Astrocyte of the cerebellum (primary cell): ENCODE measurements at regions not wholly inside any gene's neighbourhood (a gene's known extent, or its start where the extent isn't known, plus 50 kb on each side); places are given as distances from the start of the nearest gene placed in this dataset.

Experiments
- DNase-seq: peaks from one replicate; pipeline ENCODE4 v3.0.0-alpha.2; 2011; ENCODE audit warnings: low read depth
- H3K4me3 ChIP-seq: 2 replicates; pipeline ENCODE4 v1.5.1; 2011; ENCODE audit warnings: mild to moderate bottlenecking, low read depth, low read length, moderate library complexity
- in situ Hi-C: cut with HindIII; loops from 2 replicates; pipeline ENCODE4 v1.10.0; 2017; ENCODE audit warnings: low sequenced_read_pairs
- TF ChIP-seq, protein P1 (sequence below): IDR thresholded peaks from 2 replicates; pipeline ENCODE4 v1.5.1; 2012; ENCODE audit warnings: low read length, low read depth, moderate library complexity, mild to moderate bottlenecking; ENCODE audit errors: missing control alignments

DNA sequence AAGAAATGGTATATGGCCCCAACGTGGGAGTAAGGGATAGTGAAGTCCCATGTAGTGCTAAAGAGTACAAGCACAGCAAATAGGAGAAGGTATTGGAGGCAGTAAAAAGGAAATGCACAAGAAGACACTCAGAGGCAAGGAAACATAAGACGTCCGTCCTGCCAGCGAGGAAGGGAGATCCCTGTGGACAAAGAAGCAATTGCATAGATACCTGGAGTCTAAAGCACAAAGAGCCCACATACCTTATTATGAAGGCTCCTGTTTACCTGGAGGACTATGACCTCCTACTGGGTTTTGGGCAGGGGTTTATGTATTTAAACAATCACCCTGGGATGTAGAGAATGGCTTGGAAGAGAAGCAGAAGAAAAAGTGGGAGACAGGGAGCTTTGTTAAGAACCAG lies 341.2 kb upstream of the DCN start:
- DNase-seq = no peak

GRCh38 chr12:91516695-91517047 lies 334.1 kb upstream of the DCN start:
- TF ChIP-seq, protein P1, sequence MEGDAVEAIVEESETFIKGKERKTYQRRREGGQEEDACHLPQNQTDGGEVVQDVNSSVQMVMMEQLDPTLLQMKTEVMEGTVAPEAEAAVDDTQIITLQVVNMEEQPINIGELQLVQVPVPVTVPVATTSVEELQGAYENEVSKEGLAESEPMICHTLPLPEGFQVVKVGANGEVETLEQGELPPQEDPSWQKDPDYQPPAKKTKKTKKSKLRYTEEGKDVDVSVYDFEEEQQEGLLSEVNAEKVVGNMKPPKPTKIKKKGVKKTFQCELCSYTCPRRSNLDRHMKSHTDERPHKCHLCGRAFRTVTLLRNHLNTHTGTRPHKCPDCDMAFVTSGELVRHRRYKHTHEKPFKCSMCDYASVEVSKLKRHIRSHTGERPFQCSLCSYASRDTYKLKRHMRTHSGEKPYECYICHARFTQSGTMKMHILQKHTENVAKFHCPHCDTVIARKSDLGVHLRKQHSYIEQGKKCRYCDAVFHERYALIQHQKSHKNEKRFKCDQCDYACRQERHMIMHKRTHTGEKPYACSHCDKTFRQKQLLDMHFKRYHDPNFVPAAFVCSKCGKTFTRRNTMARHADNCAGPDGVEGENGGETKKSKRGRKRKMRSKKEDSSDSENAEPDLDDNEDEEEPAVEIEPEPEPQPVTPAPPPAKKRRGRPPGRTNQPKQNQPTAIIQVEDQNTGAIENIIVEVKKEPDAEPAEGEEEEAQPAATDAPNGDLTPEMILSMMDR = no peak
- no peak overlapping the region for H3K4me3 ChIP-seq
- in situ Hi-C loops = no loop called here
- no peak for DNase-seq

More for the DNA sequence above, 341.2 kb upstream of the DCN start:
- H3K4me3 ChIP-seq = no peak overlapping the region
- TF ChIP-seq, protein P1 = no peak
- in situ Hi-C loops = no loop called here

DNA sequence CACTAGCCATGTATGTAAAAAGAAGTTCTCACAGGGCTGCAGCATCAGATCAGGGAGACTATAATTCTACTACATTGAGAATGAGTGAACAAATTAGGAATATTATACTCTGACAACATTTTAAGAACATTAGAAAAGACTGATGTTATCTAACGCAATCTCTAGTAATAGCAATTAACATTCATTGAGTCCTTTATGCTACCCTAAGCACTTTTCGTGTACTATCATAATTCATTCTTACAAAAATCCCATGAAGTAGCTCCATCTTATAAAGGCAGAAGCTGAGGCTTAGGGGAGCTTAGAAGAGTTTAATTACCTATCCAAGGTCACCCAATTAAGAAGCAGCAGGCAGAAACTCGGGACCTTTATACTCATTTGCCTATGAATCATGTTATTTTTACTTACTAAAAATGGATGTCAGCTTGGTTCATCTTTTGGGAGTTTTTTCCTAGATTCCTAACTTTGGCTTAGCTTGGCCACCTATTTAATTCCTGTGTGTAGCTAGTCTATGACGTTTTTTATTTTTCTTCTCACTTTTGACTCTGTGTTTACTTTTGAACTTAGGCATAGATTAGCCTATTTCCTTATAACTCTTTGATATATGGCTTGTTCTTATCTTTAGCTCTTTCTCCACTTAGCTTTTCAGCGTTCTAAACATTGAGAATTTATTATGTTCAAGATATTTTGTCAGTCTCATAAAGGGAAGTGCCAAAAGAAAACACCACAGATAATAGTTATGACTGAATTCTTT lies 333.5 kb upstream of the DCN start:
- TF ChIP-seq, protein P1 = no peak
- no peak for DNase-seq
- in situ Hi-C loops = no loop called here
- H3K4me3 ChIP-seq = no peak overlapping the region

DNA sequence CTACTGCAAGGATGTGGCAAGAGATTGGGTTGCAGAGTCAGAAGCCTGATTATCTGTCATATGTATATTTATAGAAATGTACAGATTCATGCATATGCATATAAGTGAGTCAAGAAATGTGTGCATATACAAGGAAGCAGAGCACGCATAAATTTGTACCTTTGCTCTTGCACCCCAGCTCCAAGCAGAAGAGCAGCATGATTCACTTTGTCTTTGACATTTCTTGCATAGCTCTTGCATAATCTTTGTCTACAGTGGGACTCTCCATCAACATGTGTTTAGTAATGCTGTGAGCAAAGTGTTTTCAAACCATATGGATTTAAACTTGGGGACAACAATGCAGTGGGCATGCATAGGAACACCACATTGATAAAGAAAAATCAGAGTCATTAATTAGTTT lies 330.7 kb upstream of the DCN start:
- TF ChIP-seq, protein P1 = no peak

GRCh38 chr12:91511795-91512420 lies 329.3 kb upstream of the DCN start:
- in situ Hi-C loops = no loop called here
- TF ChIP-seq, protein P1 = no peak
- no peak overlapping the region for H3K4me3 ChIP-seq
- DNase-seq = no peak

More for the DNA sequence above, 330.7 kb upstream of the DCN start:
- in situ Hi-C loops = no loop called here
- DNase-seq = no peak
- H3K4me3 ChIP-seq = no peak overlapping the region

DNA sequence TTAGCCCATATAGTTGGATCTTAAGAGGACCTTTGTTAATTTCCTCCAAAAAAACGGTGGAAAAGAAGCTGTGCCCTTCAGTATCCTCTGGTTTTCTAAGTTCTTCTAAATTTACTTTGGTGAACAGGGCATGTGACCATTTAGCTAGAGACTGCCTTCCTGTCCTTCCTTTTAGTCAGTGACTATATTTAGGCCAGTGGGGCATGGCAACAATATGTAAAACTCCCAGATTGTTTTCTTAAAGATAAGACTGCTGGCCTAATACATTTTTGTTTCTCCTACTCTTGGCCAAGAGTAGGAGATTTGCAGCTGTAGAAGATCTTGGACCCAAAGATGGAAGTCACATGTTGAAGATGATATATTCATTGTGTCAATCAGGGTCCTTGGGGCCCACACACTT lies 325.1 kb upstream of the DCN start:
- in situ Hi-C loops = no loop called here
- no peak for DNase-seq
- TF ChIP-seq, protein P1 = no peak
- no peak overlapping the region for H3K4me3 ChIP-seq
